ENCODE measurements at regions not wholly inside any gene's neighbourhood (a gene's known extent, or its start where the extent isn't known, plus 50 kb on each side); places are given as distances from the start of the nearest gene placed in this dataset.

- TF ChIP-seq CTCF (IDR thresholded peaks at IDR 0.05) (no peak), POLR2A (IDR thresholded peaks at IDR 0.05) (no peak)
These were observed 89.3 kb downstream of the NPY start for GRCh38 chr7:24372961-24373955.

All from right lobe of liver (tissue), 4 donors.